Neural cell (in vitro differentiated cells): ENCODE measurements at regions not wholly inside any gene's neighbourhood (a gene's known extent, or its start where the extent isn't known, plus 50 kb on each side); places are given as distances from the start of the nearest gene placed in this dataset.

Experiments
- CTCF ChIP-seq: fragments of 450-650 bp; IDR thresholded peaks from 2 replicates; pipeline ENCODE4 v1.5.1; 2014; ENCODE audit warnings: antibody characterized with exemption, mild to moderate bottlenecking, moderate library complexity; ENCODE audit not compliant: poor library complexity, severe bottlenecking
- EP300 ChIP-seq: fragments of 450-650 bp; conservative IDR thresholded peaks from 2 replicates; pipeline ENCODE4 v1.6.1; 2014; ENCODE audit warnings: antibody characterized with exemption, mild to moderate bottlenecking, moderate library complexity; ENCODE audit not compliant: poor library complexity, severe bottlenecking
- EZH2 ChIP-seq: fragments of 200-600, 300-800 bp; shearing (Covaris generic), sonication (generic); IDR thresholded peaks from 2 replicates; pipeline ENCODE4 v1.6.1; 2014; ENCODE audit warnings: antibody characterized with exemption, low read length, borderline replicate concordance, mild to moderate bottlenecking; ENCODE audit not compliant: insufficient read depth, poor library complexity, severe bottlenecking
- MXI1 ChIP-seq: fragments of 450-650 bp; conservative IDR thresholded peaks from 2 replicates; pipeline ENCODE4 v1.6.1; 2014; ENCODE audit warnings: antibody characterized with exemption, mild to moderate bottlenecking; ENCODE audit not compliant: poor library complexity, severe bottlenecking
- POLR2AphosphoS5 ChIP-seq: IDR thresholded peaks from 2 replicates; pipeline ENCODE4 v1.6.1; 2012
- RAD21 ChIP-seq: fragments of 450-650 bp; conservative IDR thresholded peaks from 2 replicates; pipeline ENCODE4 v1.6.1; 2014; ENCODE audit warnings: antibody characterized with exemption, mild to moderate bottlenecking, moderate library complexity
- REST ChIP-seq: IDR thresholded peaks from 2 replicates; pipeline ENCODE4 v1.6.1; 2012; ENCODE audit warnings: borderline replicate concordance
- SMC3 ChIP-seq: fragments of 450-650 bp; conservative IDR thresholded peaks from 2 replicates; pipeline ENCODE4 v1.6.1; 2014; ENCODE audit warnings: antibody characterized with exemption, mild to moderate bottlenecking, moderate library complexity; ENCODE audit not compliant: poor library complexity
- TAF1 ChIP-seq: IDR thresholded peaks from 2 replicates; pipeline ENCODE4 v1.6.1; 2012; ENCODE audit warnings: low read depth

GRCh38 chr2:21800356-21800755 lies 676.6 kb downstream of the TDRD15 start:
- TF ChIP-seq EP300, result no peak
- TF ChIP-seq CTCF, result no peak
- TF ChIP-seq EZH2, result no peak
- no peak for TF ChIP-seq POLR2AphosphoS5
- no peak for TF ChIP-seq TAF1
- TF ChIP-seq REST, result no peak
- TF ChIP-seq MXI1, result no peak
- no peak for TF ChIP-seq SMC3
- no peak for TF ChIP-seq RAD21
